ENCODE measurements at regions not wholly inside any gene's neighbourhood (a gene's known extent, or its start where the extent isn't known, plus 50 kb on each side); places are given as distances from the start of the nearest gene placed in this dataset.

DNA sequence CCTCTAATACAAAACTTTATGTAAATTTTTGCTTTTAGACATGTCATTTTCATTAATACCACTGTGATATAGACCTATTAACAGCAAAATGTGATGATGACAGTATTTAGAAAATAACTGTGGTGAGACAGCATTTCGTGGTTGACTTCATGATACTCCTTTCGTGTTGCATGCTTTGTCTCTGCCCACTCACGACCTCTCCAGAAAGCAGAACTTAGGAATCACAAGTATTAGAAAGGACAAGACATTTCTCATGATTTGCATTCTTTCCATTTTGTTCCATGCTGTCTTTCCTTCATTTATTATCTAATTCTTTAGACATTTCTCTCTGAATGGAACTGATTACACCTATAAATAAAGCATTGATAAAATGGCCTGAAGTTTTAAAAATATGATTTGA lies 85.2 kb upstream of the POU3F3 start:
- H3K27ac ChIP-seq (ENCODE audit: low read length) = no peak overlapping the region

DNA sequence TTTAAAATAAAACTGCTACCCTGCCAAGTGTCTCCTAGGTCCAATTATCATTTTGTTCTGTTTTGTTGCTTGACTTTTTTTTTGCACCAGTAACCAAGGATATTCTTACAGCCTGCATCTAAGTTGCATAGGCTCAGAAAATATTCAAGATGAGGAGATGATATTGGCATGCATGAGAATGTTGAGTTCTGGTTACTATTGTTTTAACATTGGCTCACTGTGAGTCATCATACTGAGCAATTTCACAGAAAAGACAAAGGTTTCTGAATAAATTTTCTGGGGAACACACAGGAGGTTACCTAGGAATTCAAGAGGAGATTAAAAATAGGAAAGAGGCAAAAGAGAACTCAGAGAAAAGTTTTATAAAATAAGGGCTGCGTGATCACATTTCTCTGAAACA lies 84.8 kb upstream of the POU3F3 start:
- ATAC-seq (ENCODE audit: insufficient read depth, low read depth) (no peak), DNase-seq (no peak)
- Histone ChIP-seq H3K79me2 (ENCODE audit: insufficient read depth, low read length) (no peaks in the 10 kb centered on the region), H3K4me2 (ENCODE audit: insufficient read depth, low read length) (no peak overlapping the region), H3K4me1 (ENCODE audit: insufficient read depth, low read length) (no peaks in the 10 kb centered on the region), H3K9ac (ENCODE audit: low read depth, low read length) (no peak overlapping the region), H3K27ac (ENCODE audit: low read length) (no peak overlapping the region), H3K27me3 (ENCODE audit: insufficient read depth, low read length, poor library complexity) (no peaks in the 10 kb centered on the region), H3K4me3 (ENCODE audit: low read depth in 1 of 2, low read length in 2 of 2) (no peak overlapping the region), H2AFZ (ENCODE audit: low read depth, low read length) (no peak overlapping the region), H3K9me3 (ENCODE audit: insufficient read depth, low read length, severe bottlenecking) (no peaks in the 10 kb centered on the region), H3K36me3 (ENCODE audit: insufficient read depth, low read length) (no peaks in the 10 kb centered on the region), H4K20me1 (ENCODE audit: insufficient read depth, low read length) (no peaks in the 10 kb centered on the region)
- TF ChIP-seq, protein P1, sequence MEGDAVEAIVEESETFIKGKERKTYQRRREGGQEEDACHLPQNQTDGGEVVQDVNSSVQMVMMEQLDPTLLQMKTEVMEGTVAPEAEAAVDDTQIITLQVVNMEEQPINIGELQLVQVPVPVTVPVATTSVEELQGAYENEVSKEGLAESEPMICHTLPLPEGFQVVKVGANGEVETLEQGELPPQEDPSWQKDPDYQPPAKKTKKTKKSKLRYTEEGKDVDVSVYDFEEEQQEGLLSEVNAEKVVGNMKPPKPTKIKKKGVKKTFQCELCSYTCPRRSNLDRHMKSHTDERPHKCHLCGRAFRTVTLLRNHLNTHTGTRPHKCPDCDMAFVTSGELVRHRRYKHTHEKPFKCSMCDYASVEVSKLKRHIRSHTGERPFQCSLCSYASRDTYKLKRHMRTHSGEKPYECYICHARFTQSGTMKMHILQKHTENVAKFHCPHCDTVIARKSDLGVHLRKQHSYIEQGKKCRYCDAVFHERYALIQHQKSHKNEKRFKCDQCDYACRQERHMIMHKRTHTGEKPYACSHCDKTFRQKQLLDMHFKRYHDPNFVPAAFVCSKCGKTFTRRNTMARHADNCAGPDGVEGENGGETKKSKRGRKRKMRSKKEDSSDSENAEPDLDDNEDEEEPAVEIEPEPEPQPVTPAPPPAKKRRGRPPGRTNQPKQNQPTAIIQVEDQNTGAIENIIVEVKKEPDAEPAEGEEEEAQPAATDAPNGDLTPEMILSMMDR (IDR thresholded peaks at IDR 0.05; ENCODE audit: borderline replicate concordance, extremely low read depth, low read length, poor library complexity, severe bottlenecking) = no peak
- no peak for TF ChIP-seq EZH2 (IDR thresholded peaks at IDR 0.05; ENCODE audit: borderline replicate concordance, low read depth, low read length, severe bottlenecking)

More for the DNA sequence above, 85.2 kb upstream of the POU3F3 start:
- Histone ChIP-seq H3K4me2 (ENCODE audit: insufficient read depth, low read length) (no peak overlapping the region), H4K20me1 (ENCODE audit: insufficient read depth, low read length) (no peaks in the 10 kb centered on the region), H3K9me3 (ENCODE audit: insufficient read depth, low read length, severe bottlenecking) (no peaks in the 10 kb centered on the region), H3K4me3 (ENCODE audit: low read depth in 1 of 2, low read length in 2 of 2) (no peak overlapping the region), H3K79me2 (ENCODE audit: insufficient read depth, low read length) (no peaks in the 10 kb centered on the region), H3K36me3 (ENCODE audit: insufficient read depth, low read length) (no peaks in the 10 kb centered on the region), H2AFZ (ENCODE audit: low read depth, low read length) (no peak overlapping the region), H3K9ac (ENCODE audit: low read depth, low read length) (no peak overlapping the region), H3K4me1 (ENCODE audit: insufficient read depth, low read length) (no peaks in the 10 kb centered on the region), H3K27me3 (ENCODE audit: insufficient read depth, low read length, poor library complexity) (no peaks in the 10 kb centered on the region)
- no peak for ATAC-seq (ENCODE audit: insufficient read depth, low read depth)
- DNase-seq = no peak
- TF ChIP-seq, protein P1 (IDR thresholded peaks at IDR 0.05; ENCODE audit: borderline replicate concordance, extremely low read depth, low read length, poor library complexity, severe bottlenecking) = no peak
- TF ChIP-seq EZH2 (IDR thresholded peaks at IDR 0.05; ENCODE audit: borderline replicate concordance, low read depth, low read length, severe bottlenecking) = no peak

DNA sequence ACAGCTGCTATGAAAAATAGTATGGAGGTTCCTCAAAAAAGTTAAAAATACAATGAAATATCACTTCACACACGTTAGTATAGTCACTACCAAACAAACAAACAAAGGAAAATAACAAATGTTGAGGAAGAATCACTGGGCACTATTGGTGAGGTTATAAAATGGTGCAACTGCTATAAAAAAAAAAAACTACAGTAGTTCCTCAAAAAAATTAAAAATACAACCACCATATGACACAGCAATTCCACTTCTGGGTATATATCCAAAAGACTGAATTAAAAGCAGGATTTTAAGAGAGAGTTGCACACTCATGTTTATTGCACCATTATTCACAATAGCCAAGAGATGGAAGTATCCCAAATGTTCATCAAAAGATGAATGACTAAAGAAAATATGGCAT lies 80.9 kb upstream of the POU3F3 start:
- TF ChIP-seq, protein P1 (IDR thresholded peaks at IDR 0.05; ENCODE audit: borderline replicate concordance, extremely low read depth, low read length, poor library complexity, severe bottlenecking) = no peak
- Histone ChIP-seq H3K4me2 (ENCODE audit: insufficient read depth, low read length) (no peak overlapping the region), H3K36me3 (ENCODE audit: insufficient read depth, low read length) (no peaks in the 10 kb centered on the region), H3K27me3 (ENCODE audit: insufficient read depth, low read length, poor library complexity) (no peaks in the 10 kb centered on the region), H3K4me3 (ENCODE audit: low read depth in 1 of 2, low read length in 2 of 2) (no peak overlapping the region), H4K20me1 (ENCODE audit: insufficient read depth, low read length) (no peaks in the 10 kb centered on the region), H3K27ac (ENCODE audit: low read length) (no peak overlapping the region), H3K4me1 (ENCODE audit: insufficient read depth, low read length) (no peaks in the 10 kb centered on the region), H3K79me2 (ENCODE audit: insufficient read depth, low read length) (no peaks in the 10 kb centered on the region), H3K9me3 (ENCODE audit: insufficient read depth, low read length, severe bottlenecking) (no peaks in the 10 kb centered on the region), H2AFZ (ENCODE audit: low read depth, low read length) (no peak overlapping the region), H3K9ac (ENCODE audit: low read depth, low read length) (no peak overlapping the region)
- ATAC-seq (ENCODE audit: insufficient read depth, low read depth) (no peak), DNase-seq (no peak)

DNA sequence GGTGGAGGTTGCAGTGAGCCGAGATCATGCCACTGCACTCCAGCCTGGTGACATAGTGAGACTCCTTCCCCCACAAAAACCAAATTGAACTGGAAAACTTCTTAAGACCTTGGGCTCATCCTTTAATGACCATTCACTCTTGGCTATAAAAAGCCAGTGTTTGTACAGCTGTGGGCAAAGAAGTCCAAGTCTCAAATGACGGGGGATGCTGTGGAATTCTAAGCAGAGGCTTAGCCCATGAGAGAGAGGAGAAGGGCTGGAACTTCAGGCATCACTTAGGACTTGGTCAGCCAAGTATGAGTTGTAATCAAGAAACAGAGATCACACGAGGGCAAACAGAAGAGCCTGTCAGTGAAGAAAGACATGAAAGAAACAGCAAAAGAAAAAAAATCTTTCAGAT lies 79.3 kb upstream of the POU3F3 start:
- Histone ChIP-seq H3K27me3 (ENCODE audit: insufficient read depth, low read length, poor library complexity) (no peaks in the 10 kb centered on the region), H3K4me2 (ENCODE audit: insufficient read depth, low read length) (no peak overlapping the region), H3K4me3 (ENCODE audit: low read depth in 1 of 2, low read length in 2 of 2) (no peak overlapping the region), H4K20me1 (ENCODE audit: insufficient read depth, low read length) (no peaks in the 10 kb centered on the region), H3K9me3 (ENCODE audit: insufficient read depth, low read length, severe bottlenecking) (no peaks in the 10 kb centered on the region), H3K79me2 (ENCODE audit: insufficient read depth, low read length) (no peaks in the 10 kb centered on the region), H2AFZ (ENCODE audit: low read depth, low read length) (no peak overlapping the region), H3K4me1 (ENCODE audit: insufficient read depth, low read length) (no peaks in the 10 kb centered on the region), H3K36me3 (ENCODE audit: insufficient read depth, low read length) (no peaks in the 10 kb centered on the region), H3K27ac (ENCODE audit: low read length) (no peak overlapping the region), H3K9ac (ENCODE audit: low read depth, low read length) (no peak overlapping the region)
- TF ChIP-seq EZH2 (IDR thresholded peaks at IDR 0.05; ENCODE audit: borderline replicate concordance, low read depth, low read length, severe bottlenecking) = no peak
- TF ChIP-seq, protein P1 (IDR thresholded peaks at IDR 0.05; ENCODE audit: borderline replicate concordance, extremely low read depth, low read length, poor library complexity, severe bottlenecking) = no peak
- no peak for DNase-seq
- ATAC-seq (ENCODE audit: insufficient read depth, low read depth) = no peak
